IgD-negative memory B cell (primary cell): ENCODE measurements at regions not wholly inside any gene's neighbourhood (a gene's known extent, or its start where the extent isn't known, plus 50 kb on each side); places are given as distances from the start of the nearest gene placed in this dataset.
A peak's percentile ranks its signal among the peaks of the same experiment; 100 is the strongest.

Experiments
- H3K27ac Mint-ChIP-seq, 3 donors: one replicate each; pipeline ENCODE4 v1.8.0; 2020 to 2022; ENCODE audit warnings: mild to moderate bottlenecking in 3 of 3, mixed read lengths in 3 of 3, moderate library complexity in 1 of 3
- H3K27me3 Mint-ChIP-seq: one replicate; pipeline ENCODE4 v1.8.0; 2021; ENCODE audit warnings: mixed read lengths
- H3K36me3 Mint-ChIP-seq: one replicate; pipeline ENCODE4 v1.8.0; 2020; ENCODE audit warnings: mild to moderate bottlenecking, mixed read lengths
- H3K4me1 Mint-ChIP-seq, 3 donors: one replicate each; pipeline ENCODE4 v1.8.0; 2020 to 2022; ENCODE audit warnings: mixed read lengths in 3 of 3, mild to moderate bottlenecking in 1 of 3
- H3K4me3 Mint-ChIP-seq, 4 donors: one replicate each; pipeline ENCODE4 v1.8.0; 2020 to 2022; ENCODE audit warnings: mild to moderate bottlenecking in 4 of 4, mixed read lengths in 4 of 4, moderate library complexity in 3 of 4
- H3K9me3 Mint-ChIP-seq, 3 donors: one replicate each; pipeline ENCODE4 v1.8.0; 2020 to 2021; ENCODE audit warnings: mixed read lengths in 3 of 3, mild to moderate bottlenecking in 1 of 3

DNA sequence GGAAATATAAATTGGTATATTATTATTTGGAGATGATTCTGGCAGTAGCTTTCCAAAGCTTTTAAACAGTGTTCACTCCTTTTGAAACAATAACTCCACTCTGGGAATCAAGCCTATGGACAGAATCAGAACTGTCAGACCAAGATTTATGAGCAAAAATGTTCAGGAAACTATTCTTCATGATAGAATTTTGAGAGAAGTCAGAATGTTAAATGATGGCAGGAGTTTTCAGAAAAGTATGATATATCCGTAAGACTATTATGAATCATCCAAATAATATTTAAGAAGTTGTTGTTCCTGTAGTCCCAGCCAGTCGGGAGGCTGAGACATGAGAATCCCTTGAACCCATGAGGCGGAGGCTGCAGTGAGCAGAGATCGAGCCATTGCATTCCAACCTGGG lies 50.5 kb upstream of the ADGRG2 start:
- no peaks in the 10 kb centered on the region for H3K27me3 Mint-ChIP-seq
- H3K4me1 Mint-ChIP-seq, result peaks cover 0 to 2% (median 0%) of the 10 kb centered on the region in 3 donors
- no peak overlapping the region for H3K27ac Mint-ChIP-seq
- H3K4me3 Mint-ChIP-seq, result no peak overlapping the region
- no peaks in the 10 kb centered on the region for H3K36me3 Mint-ChIP-seq
- H3K9me3 Mint-ChIP-seq, result peaks cover 0 to 7% (median 2%) of the 10 kb centered on the region in 3 donors

GRCh38 chrX:19174401-19175025 lies 52.2 kb upstream of the ADGRG2 start:
- no peaks in the 10 kb centered on the region for H3K9me3 Mint-ChIP-seq
- no peak overlapping the region for H3K27ac Mint-ChIP-seq
- H3K36me3 Mint-ChIP-seq, result no peaks in the 10 kb centered on the region
- H3K4me3 Mint-ChIP-seq, result no peak overlapping the region
- H3K4me1 Mint-ChIP-seq, result peaks cover 0 to 2% (median 0%) of the 10 kb centered on the region in 3 donors
- H3K27me3 Mint-ChIP-seq, result no peaks in the 10 kb centered on the region

- no peaks in the 10 kb centered on the region for H3K36me3 Mint-ChIP-seq
- no peaks in the 10 kb centered on the region for H3K9me3 Mint-ChIP-seq
- H3K27me3 Mint-ChIP-seq, result no peaks in the 10 kb centered on the region
Observed at GRCh38 chrX:19176901-19177630, 54.8 kb upstream of the ADGRG2 start.

DNA sequence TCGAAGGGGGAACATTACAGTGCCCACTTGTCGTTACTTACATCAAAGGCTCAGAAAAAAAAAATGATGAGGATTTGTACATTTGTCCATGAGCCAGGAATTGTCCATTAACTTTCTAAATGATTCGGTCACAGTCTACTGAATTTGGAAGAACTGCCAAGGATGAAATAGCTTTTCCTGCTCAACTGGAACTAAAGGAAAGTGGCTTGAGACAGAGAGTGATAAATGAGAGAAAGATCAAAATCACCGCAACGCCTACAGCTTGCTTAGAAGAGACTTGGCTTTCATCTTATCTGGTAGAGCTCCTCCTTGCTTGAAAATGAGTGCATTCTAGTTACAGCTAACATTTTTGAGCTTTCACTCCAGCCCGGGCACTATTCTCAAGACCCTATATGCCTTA lies 55.5 kb upstream of the ADGRG2 start:
- Mint-ChIP-seq H3K27me3 (no peaks in the 10 kb centered on the region), H3K36me3 (no peaks in the 10 kb centered on the region), H3K4me1 (peaks cover 0 to under 1% (median 0%) of the 10 kb centered on the region in 3 donors), H3K4me3 (no peak overlapping the region), H3K9me3 (no peaks in the 10 kb centered on the region), H3K27ac (peak overlapping the region in 1 of 3 donors; percentile 47)

More at GRCh38 chrX:19176901-19177630, 54.8 kb upstream of the ADGRG2 start:
- H3K27ac Mint-ChIP-seq, result peak overlapping the region in 1 of 3 donors; percentile 47
- no peak overlapping the region for H3K4me3 Mint-ChIP-seq
- H3K4me1 Mint-ChIP-seq, result peaks cover 0 to 2% (median 0%) of the 10 kb centered on the region in 3 donors

- Mint-ChIP-seq H3K27me3 (no peaks in the 10 kb centered on the region), H3K36me3 (no peaks in the 10 kb centered on the region), H3K9me3 (no peaks in the 10 kb centered on the region), H3K4me3 (no peak overlapping the region), H3K27ac (no peak overlapping the region), H3K4me1 (no peaks in the 10 kb centered on the region)
Observed at GRCh38 chrX:19178402-19178801, 56.1 kb upstream of the ADGRG2 start.

DNA sequence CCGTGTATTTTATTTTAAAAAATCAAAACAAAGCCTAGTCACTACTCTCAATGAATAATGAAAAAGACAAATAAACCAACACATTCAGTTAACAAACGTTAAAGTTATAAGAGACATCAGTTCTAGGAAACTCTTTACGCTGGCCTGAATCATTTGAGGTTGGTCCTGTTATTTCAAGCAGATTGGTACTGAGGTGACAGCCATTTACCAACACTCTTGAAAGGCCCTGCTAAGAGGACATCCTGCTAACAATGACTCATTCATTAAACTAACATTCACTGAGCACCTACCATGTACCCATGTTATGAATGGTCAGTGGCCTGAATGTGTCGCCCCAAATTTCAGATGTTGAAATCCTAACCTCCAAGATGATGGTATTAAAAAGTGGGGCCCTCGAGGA lies 57.1 kb upstream of the ADGRG2 start:
- H3K4me3 Mint-ChIP-seq, result no peak overlapping the region
- no peaks in the 10 kb centered on the region for H3K27me3 Mint-ChIP-seq
- H3K36me3 Mint-ChIP-seq, result no peaks in the 10 kb centered on the region
- H3K9me3 Mint-ChIP-seq, result no peaks in the 10 kb centered on the region
- no peaks in the 10 kb centered on the region for H3K4me1 Mint-ChIP-seq
- no peak overlapping the region for H3K27ac Mint-ChIP-seq

DNA sequence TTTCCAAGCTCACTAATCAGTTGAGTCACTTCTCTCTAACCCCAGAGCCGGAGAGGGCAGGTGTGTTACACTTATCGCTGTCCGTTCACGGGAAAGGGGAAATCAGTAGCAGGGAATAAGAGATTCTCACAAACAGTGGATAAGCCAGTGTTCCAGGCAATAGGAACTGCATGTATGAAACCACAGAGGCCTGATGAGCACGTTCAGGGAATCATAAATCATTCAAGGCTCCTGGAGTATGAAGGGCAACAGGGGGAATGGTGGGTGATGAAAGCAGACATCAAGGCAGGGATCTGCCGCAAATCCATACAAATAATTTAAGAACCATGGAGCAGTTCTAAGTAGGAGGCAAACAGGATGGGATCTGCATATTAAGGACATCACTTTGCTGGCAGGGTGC lies 59.1 kb upstream of the ADGRG2 start:
- Mint-ChIP-seq H3K27ac (no peak overlapping the region), H3K4me1 (no peaks in the 10 kb centered on the region), H3K4me3 (no peak overlapping the region), H3K27me3 (no peaks in the 10 kb centered on the region), H3K36me3 (no peaks in the 10 kb centered on the region), H3K9me3 (no peaks in the 10 kb centered on the region)

- Mint-ChIP-seq H3K9me3 (no peaks in the 10 kb centered on the region), H3K4me3 (no peak overlapping the region), H3K4me1 (no peaks in the 10 kb centered on the region), H3K27ac (no peak overlapping the region), H3K27me3 (no peaks in the 10 kb centered on the region), H3K36me3 (no peaks in the 10 kb centered on the region)
Observed at GRCh38 chrX:19182785-19183184, 60.5 kb upstream of the ADGRG2 start.

DNA sequence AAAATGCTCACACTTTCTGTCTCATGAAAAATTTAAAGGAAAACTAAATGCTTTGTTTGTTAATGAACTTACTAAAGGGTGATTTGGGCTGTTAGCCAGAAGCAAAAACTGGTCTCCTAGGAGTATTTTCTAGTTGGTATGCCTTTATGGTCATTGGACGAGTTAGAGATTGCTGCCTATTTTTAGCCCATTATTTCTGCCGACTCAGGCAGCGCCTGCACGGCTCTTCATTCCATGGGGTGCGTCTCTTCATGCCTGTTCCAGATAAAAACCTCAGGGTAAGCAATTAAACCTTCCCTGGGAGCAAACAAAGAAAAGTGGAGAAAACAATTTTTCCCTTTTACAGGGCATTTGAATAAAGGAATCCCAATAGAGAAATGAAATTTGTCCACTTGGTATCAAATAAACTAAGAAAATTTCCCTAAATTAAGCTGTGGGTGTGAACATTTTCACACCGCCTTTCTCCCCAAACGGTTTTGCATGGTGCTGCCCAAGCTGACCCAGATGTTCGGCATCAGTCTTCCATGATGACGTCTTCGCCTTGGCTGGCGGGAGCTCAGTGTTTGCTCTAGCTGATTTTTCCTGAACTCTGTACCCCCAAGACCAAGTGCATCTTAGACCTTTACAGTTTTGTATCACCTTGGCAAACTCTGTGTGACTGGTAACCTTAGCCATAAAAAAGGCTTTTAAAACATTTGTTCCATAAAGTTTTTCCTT lies 61.7 kb upstream of the ADGRG2 start:
- H3K36me3 Mint-ChIP-seq, result no peaks in the 10 kb centered on the region
- H3K4me1 Mint-ChIP-seq, result no peaks in the 10 kb centered on the region
- H3K9me3 Mint-ChIP-seq, result no peaks in the 10 kb centered on the region
- no peaks in the 10 kb centered on the region for H3K27me3 Mint-ChIP-seq
- H3K27ac Mint-ChIP-seq, result no peak overlapping the region
- H3K4me3 Mint-ChIP-seq, result no peak overlapping the region

GRCh38 chrX:19188566-19188965 lies 66.3 kb upstream of the ADGRG2 start:
- H3K4me3 Mint-ChIP-seq, result no peak overlapping the region
- peaks cover 1% of the 10 kb centered on the region for H3K36me3 Mint-ChIP-seq
- H3K27me3 Mint-ChIP-seq, result no peaks in the 10 kb centered on the region
- H3K9me3 Mint-ChIP-seq, result peaks cover 0 to 6% (median 2%) of the 10 kb centered on the region in 3 donors
- no peak overlapping the region for H3K27ac Mint-ChIP-seq
- H3K4me1 Mint-ChIP-seq, result no peaks in the 10 kb centered on the region

DNA sequence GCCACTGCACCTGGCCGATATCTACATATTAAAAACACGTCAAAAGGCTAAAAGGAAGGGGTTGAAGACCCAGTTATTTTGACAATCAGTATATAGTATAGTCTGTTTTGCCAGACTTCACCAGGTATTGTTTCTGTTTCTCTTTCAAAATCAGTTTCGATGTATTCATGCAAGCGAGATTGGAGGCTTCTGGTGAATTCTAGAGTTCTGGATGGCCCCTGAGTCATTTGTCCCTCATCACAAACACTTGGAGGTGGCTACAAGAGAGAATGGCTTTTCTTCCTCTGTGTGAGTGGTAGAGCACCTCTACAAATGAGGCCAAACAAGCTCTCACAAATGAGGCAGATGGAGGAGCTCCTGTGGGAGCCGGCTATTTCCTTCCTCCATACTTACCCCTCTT lies 68.6 kb upstream of the ADGRG2 start:
- peaks cover 1% of the 10 kb centered on the region for H3K36me3 Mint-ChIP-seq
- H3K27ac Mint-ChIP-seq, result no peak overlapping the region

GRCh38 chrX:19193565-19193964 lies 71.3 kb upstream of the ADGRG2 start:
- Mint-ChIP-seq H3K4me1 (peaks cover 0 to 7% (median 0%) of the 10 kb centered on the region in 3 donors), H3K36me3 (peaks cover 1% of the 10 kb centered on the region), H3K4me3 (no peak overlapping the region), H3K9me3 (peaks cover 0 to 6% (median 2%) of the 10 kb centered on the region in 3 donors), H3K27me3 (no peaks in the 10 kb centered on the region), H3K27ac (no peak overlapping the region)

More for the DNA sequence above, 68.6 kb upstream of the ADGRG2 start:
- Mint-ChIP-seq H3K9me3 (peaks cover 0 to 6% (median 2%) of the 10 kb centered on the region in 3 donors), H3K4me3 (no peak overlapping the region), H3K27me3 (no peaks in the 10 kb centered on the region), H3K4me1 (peaks cover 0 to 7% (median 0%) of the 10 kb centered on the region in 3 donors)

DNA sequence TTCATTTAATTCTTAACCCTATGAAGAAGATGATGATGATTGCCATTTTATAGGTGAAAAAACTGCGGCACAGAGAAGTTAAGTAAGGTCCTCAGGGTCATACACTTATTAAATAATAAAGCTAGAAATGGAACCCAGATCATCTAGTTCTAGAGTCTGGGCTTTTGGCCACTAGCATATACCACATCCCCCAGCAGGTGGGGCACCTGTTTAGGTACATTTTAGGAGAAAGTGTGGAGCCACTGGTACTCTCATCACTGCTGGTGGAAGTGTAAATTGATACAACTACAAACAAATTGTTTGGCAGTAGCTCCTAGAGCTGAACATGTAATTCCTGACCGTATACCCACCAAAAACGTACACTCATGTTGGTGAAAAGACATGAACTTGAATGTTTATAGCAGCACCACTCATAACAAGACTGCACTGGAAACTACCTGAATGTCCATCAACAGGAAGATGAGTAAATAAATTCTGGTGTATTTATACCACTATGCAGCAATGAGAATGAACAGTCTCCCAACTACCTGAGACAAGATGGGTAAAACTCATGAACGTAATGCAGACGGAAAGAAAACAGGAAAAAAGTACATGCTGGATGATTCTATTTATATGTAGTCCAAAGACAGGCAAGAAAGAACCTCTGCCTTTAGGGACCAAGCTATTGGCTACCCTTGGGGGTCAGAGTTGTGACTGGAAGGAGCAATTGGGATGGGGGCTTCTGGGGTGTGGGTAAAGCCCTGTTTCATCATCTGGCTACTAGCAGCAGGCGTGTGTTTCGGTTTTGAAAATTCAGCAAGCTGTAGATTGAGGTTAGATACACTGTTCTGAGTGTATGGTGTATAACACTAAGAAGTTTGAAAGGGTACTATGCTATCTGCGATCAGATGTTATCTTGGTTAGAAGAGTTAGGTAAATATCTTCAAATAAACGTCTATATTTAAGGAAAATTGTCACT lies 72.3 kb upstream of the ADGRG2 start:
- peaks cover 0 to 7% (median 0%) of the 10 kb centered on the region in 3 donors for H3K4me1 Mint-ChIP-seq
- peaks cover 0 to 6% (median 2%) of the 10 kb centered on the region in 3 donors for H3K9me3 Mint-ChIP-seq
- H3K36me3 Mint-ChIP-seq, result peaks cover 1% of the 10 kb centered on the region
- no peak overlapping the region for H3K4me3 Mint-ChIP-seq
- peak overlapping the region in 1 of 3 donors; percentile 55 for H3K27ac Mint-ChIP-seq
- H3K27me3 Mint-ChIP-seq, result peaks cover 2% of the 10 kb centered on the region

GRCh38 chrX:19195243-19195610 lies 73.0 kb upstream of the ADGRG2 start:
- Mint-ChIP-seq H3K4me1 (peaks cover 0 to 7% (median 0%) of the 10 kb centered on the region in 3 donors), H3K4me3 (no peak overlapping the region), H3K27me3 (peaks cover 2% of the 10 kb centered on the region), H3K36me3 (peaks cover 1% of the 10 kb centered on the region), H3K27ac (peak overlapping the region in 1 of 3 donors; percentile 55), H3K9me3 (peaks cover 0 to 6% (median 2%) of the 10 kb centered on the region in 3 donors)
